GM21528 (cell line): ENCODE measurements at regions not wholly inside any gene's neighbourhood (a gene's known extent, or its start where the extent isn't known, plus 50 kb on each side); places are given as distances from the start of the nearest gene placed in this dataset.

Experiments used
- ATAC-seq: cut with Tn5 transposase; IDR thresholded peaks from one replicate; pipeline ENCODE4 v1.9.1; 2021; ENCODE audit warnings: mild to moderate bottlenecking, moderate library complexity; ENCODE audit not compliant: unreplicated experiment, low FRiP score

GRCh38 chr1:173128742-173129141 lies 78.0 kb upstream of the TNFSF18 start:
- no peak for ATAC-seq

- ATAC-seq, result no peak
These were observed 76.9 kb upstream of the TNFSF18 start for GRCh38 chr1:173127369-173128307.

GRCh38 chr1:173126421-173126820 lies 75.7 kb upstream of the TNFSF18 start:
- ATAC-seq, result no peak

GRCh38 chr1:173122958-173123852 lies 72.5 kb upstream of the TNFSF18 start:
- ATAC-seq, result no peak

- no peak for ATAC-seq
These were observed 71.7 kb upstream of the TNFSF18 start for GRCh38 chr1:173122344-173122935.

- no peak for ATAC-seq
These were observed 67.7 kb upstream of the TNFSF18 start for GRCh38 chr1:173118404-173118803.

- ATAC-seq, result no peak
These were observed 67.0 kb upstream of the TNFSF18 start for GRCh38 chr1:173117761-173118160.

GRCh38 chr1:173117108-173117633 lies 66.4 kb upstream of the TNFSF18 start:
- no peak for ATAC-seq

GRCh38 chr1:173114346-173114745 lies 63.6 kb upstream of the TNFSF18 start:
- no peak for ATAC-seq

- no peak for ATAC-seq
These were observed 62.4 kb upstream of the TNFSF18 start for GRCh38 chr1:173113015-173113741.

- peak; percentile 98 for ATAC-seq
These were observed 61.4 kb upstream of the TNFSF18 start for GRCh38 chr1:173112129-173112528.

- no peak for ATAC-seq
These were observed 57.0 kb upstream of the TNFSF18 start for GRCh38 chr1:173107696-173108095.

GRCh38 chr1:173103006-173103405 lies 52.3 kb upstream of the TNFSF18 start:
- ATAC-seq, result no peak

- ATAC-seq, result no peak
These were observed 50.8 kb upstream of the TNFSF18 start for GRCh38 chr1:173101589-173101988.

- no peak for ATAC-seq
These were observed 49.9 kb upstream of the TNFSF18 start for GRCh38 chr1:173100476-173101107.
